PC-9 (cell line): ENCODE measurements at regions not wholly inside any gene's neighbourhood (a gene's known extent, or its start where the extent isn't known, plus 50 kb on each side); places are given as distances from the start of the nearest gene placed in this dataset.

ENCODE experiments used
- CTCF ChIP-seq: fragments of 200-600 bp; sonication (generic); conservative IDR thresholded peaks from 2 replicates; pipeline ENCODE4 v1.6.1; 2017; ENCODE audit warnings: mixed run types, antibody characterized with exemption, mild to moderate bottlenecking, moderate library complexity
- EZH2 ChIP-seq: fragments of 200-600 bp; sonication (generic); IDR thresholded peaks from 2 replicates; pipeline ENCODE4 v1.8.0; 2017; ENCODE audit warnings: antibody characterized with exemption, low read depth

GRCh38 chr20:41748756-41749582, 130.8 kb upstream of the CHD6 start:
- TF ChIP-seq CTCF (no peak), EZH2 (no peak)
